ENCODE measurements at regions not wholly inside any gene's neighbourhood (a gene's known extent, or its start where the extent isn't known, plus 50 kb on each side); places are given as distances from the start of the nearest gene placed in this dataset.

- no peak for TF ChIP-seq CTCF (IDR thresholded peaks at IDR 0.05)
- no peak for TF ChIP-seq POLR2A (IDR thresholded peaks at IDR 0.05)
- TF ChIP-seq POLR2AphosphoS5 (IDR thresholded peaks at IDR 0.05), result no peak
Measured at GRCh38 chr5:35440409-35440808, 177.3 kb upstream of the SPEF2 start.

Data from breast epithelium (tissue), 3 donors.